ENCODE measurements at regions not wholly inside any gene's neighbourhood (a gene's known extent, or its start where the extent isn't known, plus 50 kb on each side); places are given as distances from the start of the nearest gene placed in this dataset.
"Not testable (repeated sequence)": the region's sequence is repeated elsewhere in the genome, so short reads cannot be mapped to it uniquely, and the experiment has no call there.

- TF ChIP-seq EP300 (IDR thresholded peaks at IDR 0.05), result no peak
- TF ChIP-seq, protein P1, sequence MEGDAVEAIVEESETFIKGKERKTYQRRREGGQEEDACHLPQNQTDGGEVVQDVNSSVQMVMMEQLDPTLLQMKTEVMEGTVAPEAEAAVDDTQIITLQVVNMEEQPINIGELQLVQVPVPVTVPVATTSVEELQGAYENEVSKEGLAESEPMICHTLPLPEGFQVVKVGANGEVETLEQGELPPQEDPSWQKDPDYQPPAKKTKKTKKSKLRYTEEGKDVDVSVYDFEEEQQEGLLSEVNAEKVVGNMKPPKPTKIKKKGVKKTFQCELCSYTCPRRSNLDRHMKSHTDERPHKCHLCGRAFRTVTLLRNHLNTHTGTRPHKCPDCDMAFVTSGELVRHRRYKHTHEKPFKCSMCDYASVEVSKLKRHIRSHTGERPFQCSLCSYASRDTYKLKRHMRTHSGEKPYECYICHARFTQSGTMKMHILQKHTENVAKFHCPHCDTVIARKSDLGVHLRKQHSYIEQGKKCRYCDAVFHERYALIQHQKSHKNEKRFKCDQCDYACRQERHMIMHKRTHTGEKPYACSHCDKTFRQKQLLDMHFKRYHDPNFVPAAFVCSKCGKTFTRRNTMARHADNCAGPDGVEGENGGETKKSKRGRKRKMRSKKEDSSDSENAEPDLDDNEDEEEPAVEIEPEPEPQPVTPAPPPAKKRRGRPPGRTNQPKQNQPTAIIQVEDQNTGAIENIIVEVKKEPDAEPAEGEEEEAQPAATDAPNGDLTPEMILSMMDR (IDR thresholded peaks at IDR 0.05), result no peak
- TF ChIP-seq POLR2AphosphoS5 (IDR thresholded peaks at IDR 0.05), result no peak
- no peak for TF ChIP-seq POLR2A (IDR thresholded peaks at IDR 0.05)
- no peak overlapping the region for H3K4me3 ChIP-seq
- H3K4me1 ChIP-seq, result no peaks in the 10 kb centered on the region
- no peak for DNase-seq (ENCODE audit: low spot score in 2 of 2)
- H3K27ac ChIP-seq, result no peak overlapping the region
- H3K36me3 ChIP-seq, result no peaks in the 10 kb centered on the region
- no peaks in the 10 kb centered on the region for H3K27me3 ChIP-seq
- no peaks in the 10 kb centered on the region for H3K9me3 ChIP-seq
- 51% methylated on average over 4 of the region's 4 CpGs for WGBS
Measured at GRCh38 chr5:110869927-110870326, 131.1 kb downstream of the SLC25A46 start.

DNA sequence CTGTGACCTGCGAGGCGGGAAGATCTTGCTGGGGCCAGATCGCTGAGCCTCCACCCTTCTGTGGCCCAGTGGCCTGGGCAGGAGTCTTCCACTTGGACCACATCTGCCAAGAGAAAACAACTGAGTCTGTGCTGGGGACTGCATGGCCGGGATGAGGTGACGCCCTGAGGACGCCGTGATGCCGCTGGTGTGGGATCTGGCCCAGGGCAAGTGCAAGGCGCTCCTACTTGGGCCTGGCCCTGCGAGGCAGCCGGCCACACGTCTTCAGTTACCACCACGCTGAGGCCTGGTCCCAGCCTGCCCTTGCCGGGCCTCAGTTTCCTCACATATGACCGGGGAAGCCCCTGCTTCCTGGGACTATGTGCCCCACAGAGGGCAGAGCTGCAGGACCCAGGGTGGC, 133.4 kb downstream of the SLC25A46 start:
- WGBS, result 83% methylated on average over 7 of the region's 15 CpGs
- H3K27ac ChIP-seq, result no peak overlapping the region
- TF ChIP-seq EP300 (IDR thresholded peaks at IDR 0.05) (no peak), POLR2AphosphoS5 (IDR thresholded peaks at IDR 0.05) (no peak), POLR2A (IDR thresholded peaks at IDR 0.05) (no peak)
- TF ChIP-seq, protein P1 (IDR thresholded peaks at IDR 0.05), result no peak
- H3K4me3 ChIP-seq, result no peak overlapping the region
- no peaks in the 10 kb centered on the region for H3K4me1 ChIP-seq
- DNase-seq (ENCODE audit: low spot score in 2 of 2), result no peak
- no peaks in the 10 kb centered on the region for H3K36me3 ChIP-seq
- H3K27me3 ChIP-seq, result no peaks in the 10 kb centered on the region
- H3K9me3 ChIP-seq, result no peaks in the 10 kb centered on the region

DNA sequence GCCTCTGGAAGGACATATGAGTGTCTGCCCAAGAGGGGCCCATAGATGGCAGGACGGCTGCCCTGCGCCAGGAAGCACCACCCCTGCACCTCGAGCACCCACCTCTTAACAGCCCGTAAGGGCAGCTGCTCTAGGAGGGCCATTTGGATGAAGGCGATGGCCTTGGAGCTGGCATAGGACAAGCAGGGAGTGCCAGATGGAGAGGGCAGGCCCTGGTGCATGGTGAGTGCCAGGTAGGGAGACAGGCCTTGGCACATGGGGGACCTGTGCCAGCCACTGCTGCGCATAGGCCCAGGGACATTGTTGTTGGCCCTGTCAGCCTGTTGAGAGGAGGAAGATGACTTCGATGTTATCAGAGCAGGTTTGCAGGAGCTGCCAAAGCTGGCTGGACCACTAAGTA, 134.2 kb downstream of the SLC25A46 start:
- no peaks in the 10 kb centered on the region for H3K4me1 ChIP-seq
- H3K27me3 ChIP-seq, result no peaks in the 10 kb centered on the region
- no peak overlapping the region for H3K27ac ChIP-seq
- 63% methylated on average over 2 of the region's 7 CpGs for WGBS
- no peak overlapping the region for H3K4me3 ChIP-seq
- TF ChIP-seq EP300 (IDR thresholded peaks at IDR 0.05) (no peak), POLR2A (IDR thresholded peaks at IDR 0.05) (no peak), POLR2AphosphoS5 (IDR thresholded peaks at IDR 0.05) (no peak)
- TF ChIP-seq, protein P1 (IDR thresholded peaks at IDR 0.05), result no peak
- no peak for DNase-seq (ENCODE audit: low spot score in 2 of 2)
- no peaks in the 10 kb centered on the region for H3K36me3 ChIP-seq
- H3K9me3 ChIP-seq, result no peaks in the 10 kb centered on the region

DNA sequence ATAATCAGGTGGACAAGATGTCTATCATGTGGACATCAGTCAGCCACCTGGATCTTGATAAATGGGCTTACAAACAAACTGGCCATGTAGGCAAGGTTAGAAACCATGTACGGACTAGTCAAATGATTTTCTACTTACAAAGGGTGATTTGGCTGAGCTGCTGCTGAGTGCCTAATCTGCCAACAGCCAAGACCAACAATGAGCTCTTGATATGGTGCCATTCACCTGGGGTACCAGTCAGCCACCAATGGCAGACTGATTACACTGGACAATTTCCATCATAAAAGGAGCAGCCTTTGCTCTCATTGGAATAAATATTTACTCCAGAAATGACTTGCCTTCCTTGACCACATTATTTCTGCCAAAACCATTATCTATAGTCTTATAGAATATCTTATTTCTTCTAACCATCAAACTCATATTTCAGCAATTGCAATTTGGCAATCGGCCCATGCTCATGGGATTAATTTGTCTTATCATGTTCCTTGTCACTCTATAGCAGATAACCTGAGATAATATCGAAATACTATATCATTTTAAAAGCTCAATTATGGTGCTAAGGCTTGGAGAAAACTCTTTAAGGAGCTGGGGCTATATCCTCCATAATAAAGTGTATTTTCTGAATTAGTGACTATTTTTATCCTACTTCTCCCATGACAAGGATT, 135.1 kb downstream of the SLC25A46 start:
- DNase-seq (ENCODE audit: low spot score in 2 of 2), result no peak

GRCh38 chr5:110875115-110875514, 136.3 kb downstream of the SLC25A46 start:
- not testable (repeated sequence) for H3K9me3 ChIP-seq; DNase-seq (ENCODE audit: low spot score in 2 of 2); H3K27me3 ChIP-seq; H3K27ac ChIP-seq; H3K36me3 ChIP-seq; H3K4me3 ChIP-seq; H3K4me1 ChIP-seq

More for the DNA sequence above, 135.1 kb downstream of the SLC25A46 start:
- no peak overlapping the region for H3K4me3 ChIP-seq
- H3K27ac ChIP-seq, result no peak overlapping the region
- TF ChIP-seq POLR2AphosphoS5 (IDR thresholded peaks at IDR 0.05) (no peak), EP300 (IDR thresholded peaks at IDR 0.05) (no peak), POLR2A (IDR thresholded peaks at IDR 0.05) (no peak)
- TF ChIP-seq, protein P1 (IDR thresholded peaks at IDR 0.05), result no peak
- 30% methylated on average over 3 of the region's 3 CpGs for WGBS
- no peaks in the 10 kb centered on the region for H3K9me3 ChIP-seq
- H3K36me3 ChIP-seq, result no peaks in the 10 kb centered on the region
- no peaks in the 10 kb centered on the region for H3K27me3 ChIP-seq
- no peaks in the 10 kb centered on the region for H3K4me1 ChIP-seq

DNA sequence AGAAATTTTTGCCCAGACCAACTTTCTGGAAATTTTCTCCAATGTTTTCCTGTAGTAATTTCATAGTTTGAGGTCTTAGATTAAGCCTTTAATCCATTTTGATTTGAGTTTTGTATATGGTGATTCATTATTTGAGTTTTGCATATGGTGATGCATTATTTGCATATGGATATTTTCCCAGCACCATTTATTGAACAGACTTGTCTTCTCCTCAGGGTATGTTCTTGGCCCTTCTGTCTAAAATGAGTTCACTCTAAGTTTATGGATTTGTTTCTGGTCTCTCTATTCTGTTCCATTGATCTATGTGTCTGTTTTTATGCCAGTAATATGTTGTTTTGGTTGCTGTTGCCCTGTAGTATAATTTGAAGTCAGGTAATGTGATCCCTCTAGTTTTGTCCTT, 139.3 kb downstream of the SLC25A46 start:
- no peak for DNase-seq (ENCODE audit: low spot score in 2 of 2)
- no peaks in the 10 kb centered on the region for H3K27me3 ChIP-seq
- H3K4me3 ChIP-seq, result no peak overlapping the region
- H3K4me1 ChIP-seq, result no peaks in the 10 kb centered on the region
- H3K36me3 ChIP-seq, result no peaks in the 10 kb centered on the region
- no peak overlapping the region for H3K27ac ChIP-seq
- TF ChIP-seq POLR2A (IDR thresholded peaks at IDR 0.05) (no peak), POLR2AphosphoS5 (IDR thresholded peaks at IDR 0.05) (no peak), EP300 (IDR thresholded peaks at IDR 0.05) (no peak)
- TF ChIP-seq, protein P1 (IDR thresholded peaks at IDR 0.05), result no peak
- H3K9me3 ChIP-seq, result no peaks in the 10 kb centered on the region

All from suprapubic skin (tissue), 4 donors.